ENCODE measurements at regions not wholly inside any gene's neighbourhood (a gene's known extent, or its start where the extent isn't known, plus 50 kb on each side); places are given as distances from the start of the nearest gene placed in this dataset.

DNA sequence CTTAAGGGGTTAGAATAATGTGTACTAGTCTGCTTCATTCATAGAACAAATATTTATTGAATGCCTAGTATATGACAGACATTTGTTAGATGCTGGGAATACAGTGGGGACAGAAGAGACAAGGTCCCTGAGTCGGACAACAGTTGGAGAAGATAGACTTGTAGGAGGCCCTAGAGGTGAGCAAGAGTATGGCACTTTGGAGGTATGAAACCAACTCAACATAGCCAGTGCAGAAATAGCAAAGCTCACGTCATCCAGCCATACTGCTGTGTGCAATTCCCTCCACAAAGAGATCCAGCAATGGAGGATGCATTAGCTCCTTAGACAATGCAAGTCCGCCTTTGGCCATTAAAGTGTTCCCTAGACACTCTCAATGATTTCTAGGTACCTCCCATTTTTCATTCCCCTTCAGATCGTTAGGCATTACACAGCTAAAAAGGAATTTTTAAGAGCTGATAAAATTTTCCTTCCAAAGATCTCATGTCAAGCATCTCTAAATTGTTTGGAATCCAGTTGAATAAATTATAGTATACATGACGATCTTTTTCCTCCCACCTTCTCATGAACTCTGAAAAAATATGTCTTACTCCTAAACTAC is 1949.6 kb upstream of the WWC1 start:
- no peak overlapping the region for H3K4me3 ChIP-seq (ENCODE audit: low read length)
- no peak overlapping the region for H3K4me3 Mint-ChIP-seq
- H3K36me3 ChIP-seq (ENCODE audit: control insufficient read depth, insufficient read depth, low read length): no peaks in the 10 kb centered on the region
- H3K4me1 ChIP-seq (ENCODE audit: control insufficient read depth, insufficient read depth, low read length): peaks cover 2% of the 10 kb centered on the region
- no peaks in the 10 kb centered on the region for H3K27me3 Mint-ChIP-seq (ENCODE audit: insufficient read depth)
- no peaks in the 10 kb centered on the region for H3K27me3 ChIP-seq (ENCODE audit: control insufficient read depth, insufficient read depth, low read length, poor library complexity, severe bottlenecking)
- peaks cover 30% of the 10 kb centered on the region for H3K4me1 Mint-ChIP-seq
- no peak overlapping the region for H3K27ac Mint-ChIP-seq
- H3K9me3 Mint-ChIP-seq: no peaks in the 10 kb centered on the region
- no peak overlapping the region for H3K9ac ChIP-seq (ENCODE audit: extremely low read depth, low read length, poor library complexity, severe bottlenecking)
- DNase-seq: no peak
- TF ChIP-seq, protein P1, sequence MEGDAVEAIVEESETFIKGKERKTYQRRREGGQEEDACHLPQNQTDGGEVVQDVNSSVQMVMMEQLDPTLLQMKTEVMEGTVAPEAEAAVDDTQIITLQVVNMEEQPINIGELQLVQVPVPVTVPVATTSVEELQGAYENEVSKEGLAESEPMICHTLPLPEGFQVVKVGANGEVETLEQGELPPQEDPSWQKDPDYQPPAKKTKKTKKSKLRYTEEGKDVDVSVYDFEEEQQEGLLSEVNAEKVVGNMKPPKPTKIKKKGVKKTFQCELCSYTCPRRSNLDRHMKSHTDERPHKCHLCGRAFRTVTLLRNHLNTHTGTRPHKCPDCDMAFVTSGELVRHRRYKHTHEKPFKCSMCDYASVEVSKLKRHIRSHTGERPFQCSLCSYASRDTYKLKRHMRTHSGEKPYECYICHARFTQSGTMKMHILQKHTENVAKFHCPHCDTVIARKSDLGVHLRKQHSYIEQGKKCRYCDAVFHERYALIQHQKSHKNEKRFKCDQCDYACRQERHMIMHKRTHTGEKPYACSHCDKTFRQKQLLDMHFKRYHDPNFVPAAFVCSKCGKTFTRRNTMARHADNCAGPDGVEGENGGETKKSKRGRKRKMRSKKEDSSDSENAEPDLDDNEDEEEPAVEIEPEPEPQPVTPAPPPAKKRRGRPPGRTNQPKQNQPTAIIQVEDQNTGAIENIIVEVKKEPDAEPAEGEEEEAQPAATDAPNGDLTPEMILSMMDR (conservative IDR thresholded peaks at IDR 0.05): peak; percentile 76
- peak overlapping the region; percentile 69 for H3K27ac ChIP-seq (ENCODE audit: low read depth, low read length)
- H3K36me3 Mint-ChIP-seq (ENCODE audit: low read depth): no peaks in the 10 kb centered on the region
- no peaks in the 10 kb centered on the region for H3K9me3 ChIP-seq (ENCODE audit: control insufficient read depth, low read length)
- WGBS, 2 experiments (ENCODE audit: insufficient coverage in 1 of 2, insufficient read length in 1 of 2): 91 to 92% methylated on average over 4 to 5 of the region's 5 CpGs

DNA sequence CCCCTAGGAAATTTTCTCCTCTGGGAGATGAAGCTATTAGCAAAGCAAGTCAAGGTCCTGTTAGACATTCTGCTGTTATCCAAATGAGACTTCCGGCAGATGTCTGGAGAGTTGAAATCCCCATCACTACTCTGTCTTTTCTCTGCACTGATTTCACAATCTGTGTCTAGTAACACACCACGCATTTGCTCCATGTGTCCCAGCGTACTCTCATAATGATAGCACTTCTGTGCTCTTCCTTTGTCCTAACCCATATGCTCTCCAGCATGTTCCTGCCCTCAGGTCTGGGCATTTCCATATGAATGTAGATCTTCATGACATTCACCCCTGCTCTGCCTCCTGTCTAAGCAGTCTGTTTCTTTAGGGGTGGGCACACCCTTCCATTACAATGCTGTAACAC is 1949.0 kb upstream of the WWC1 start:
- no peaks in the 10 kb centered on the region for H3K27me3 Mint-ChIP-seq (ENCODE audit: insufficient read depth)
- peaks cover 2% of the 10 kb centered on the region for H3K4me1 ChIP-seq (ENCODE audit: control insufficient read depth, insufficient read depth, low read length)
- no peaks in the 10 kb centered on the region for H3K36me3 ChIP-seq (ENCODE audit: control insufficient read depth, insufficient read depth, low read length)
- WGBS, 2 experiments (ENCODE audit: insufficient coverage in 1 of 2, insufficient read length in 1 of 2): 50 to 92% methylated on average over 3 of the region's 3 CpGs
- no peak overlapping the region for H3K4me3 Mint-ChIP-seq
- peaks cover 26% of the 10 kb centered on the region for H3K4me1 Mint-ChIP-seq
- peak overlapping the region; percentile 69 for H3K27ac ChIP-seq (ENCODE audit: low read depth, low read length)
- H3K27ac Mint-ChIP-seq: no peak overlapping the region
- no peaks in the 10 kb centered on the region for H3K9me3 ChIP-seq (ENCODE audit: control insufficient read depth, low read length)
- no peak for DNase-seq
- no peak overlapping the region for H3K4me3 ChIP-seq (ENCODE audit: low read length)
- H3K36me3 Mint-ChIP-seq (ENCODE audit: low read depth): no peaks in the 10 kb centered on the region
- TF ChIP-seq, protein P1 (conservative IDR thresholded peaks at IDR 0.05): no peak
- H3K9ac ChIP-seq (ENCODE audit: extremely low read depth, low read length, poor library complexity, severe bottlenecking): no peak overlapping the region
- H3K27me3 ChIP-seq (ENCODE audit: control insufficient read depth, insufficient read depth, low read length, poor library complexity, severe bottlenecking): no peaks in the 10 kb centered on the region
- H3K9me3 Mint-ChIP-seq: no peaks in the 10 kb centered on the region

- WGBS, 2 experiments (ENCODE audit: insufficient coverage in 1 of 2, insufficient read length in 1 of 2): 69 to 77% methylated on average over 2 to 3 of the region's 3 CpGs
- TF ChIP-seq, protein P1 (conservative IDR thresholded peaks at IDR 0.05): no peak
- no peaks in the 10 kb centered on the region for H3K27me3 Mint-ChIP-seq (ENCODE audit: insufficient read depth)
These were observed 1944.6 kb upstream of the WWC1 start for GRCh38 chr5:166346726-166347374.

More at GRCh38 chr5:166346726-166347374, 1944.6 kb upstream of the WWC1 start:
- DNase-seq: no peak
- Histone ChIP-seq H3K4me1 (ENCODE audit: control insufficient read depth, insufficient read depth, low read length) (peaks cover 2% of the 10 kb centered on the region), H3K4me3 (ENCODE audit: low read length) (no peak overlapping the region), H3K27me3 (ENCODE audit: control insufficient read depth, insufficient read depth, low read length, poor library complexity, severe bottlenecking) (no peaks in the 10 kb centered on the region), H3K9ac (ENCODE audit: extremely low read depth, low read length, poor library complexity, severe bottlenecking) (no peak overlapping the region), H3K27ac (ENCODE audit: low read depth, low read length) (no peak overlapping the region), H3K36me3 (ENCODE audit: control insufficient read depth, insufficient read depth, low read length) (no peaks in the 10 kb centered on the region), H3K9me3 (ENCODE audit: control insufficient read depth, low read length) (no peaks in the 10 kb centered on the region)
- Mint-ChIP-seq H3K4me1 (peaks cover 22% of the 10 kb centered on the region), H3K9me3 (no peaks in the 10 kb centered on the region), H3K4me3 (no peak overlapping the region), H3K36me3 (ENCODE audit: low read depth) (no peaks in the 10 kb centered on the region), H3K27ac (no peak overlapping the region)

Data from endodermal cell (in vitro differentiated cells).